ENCODE measurements at regions not wholly inside any gene's neighbourhood (a gene's known extent, or its start where the extent isn't known, plus 50 kb on each side); places are given as distances from the start of the nearest gene placed in this dataset.

DNA sequence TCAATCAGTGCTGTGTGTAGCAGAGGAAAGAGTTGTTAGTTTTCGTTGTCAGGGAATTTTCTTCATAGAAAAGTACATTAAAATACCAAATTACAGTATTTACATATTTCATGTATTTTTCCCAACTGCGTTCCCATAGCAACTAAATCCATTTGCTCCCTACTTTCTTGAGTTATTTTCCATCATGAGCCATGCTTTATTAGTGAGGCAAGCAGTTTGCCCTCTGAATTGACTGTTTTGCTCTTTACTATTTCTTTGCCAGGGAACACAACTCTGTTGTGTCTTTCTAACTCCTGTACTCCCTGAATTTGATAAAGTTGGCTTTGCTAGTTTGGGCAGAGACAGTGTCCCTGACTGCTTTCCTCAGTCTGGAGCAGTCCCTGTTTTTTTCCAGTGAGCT lies 276.2 kb upstream of the SLC30A5 start:
- TF ChIP-seq, protein P1, sequence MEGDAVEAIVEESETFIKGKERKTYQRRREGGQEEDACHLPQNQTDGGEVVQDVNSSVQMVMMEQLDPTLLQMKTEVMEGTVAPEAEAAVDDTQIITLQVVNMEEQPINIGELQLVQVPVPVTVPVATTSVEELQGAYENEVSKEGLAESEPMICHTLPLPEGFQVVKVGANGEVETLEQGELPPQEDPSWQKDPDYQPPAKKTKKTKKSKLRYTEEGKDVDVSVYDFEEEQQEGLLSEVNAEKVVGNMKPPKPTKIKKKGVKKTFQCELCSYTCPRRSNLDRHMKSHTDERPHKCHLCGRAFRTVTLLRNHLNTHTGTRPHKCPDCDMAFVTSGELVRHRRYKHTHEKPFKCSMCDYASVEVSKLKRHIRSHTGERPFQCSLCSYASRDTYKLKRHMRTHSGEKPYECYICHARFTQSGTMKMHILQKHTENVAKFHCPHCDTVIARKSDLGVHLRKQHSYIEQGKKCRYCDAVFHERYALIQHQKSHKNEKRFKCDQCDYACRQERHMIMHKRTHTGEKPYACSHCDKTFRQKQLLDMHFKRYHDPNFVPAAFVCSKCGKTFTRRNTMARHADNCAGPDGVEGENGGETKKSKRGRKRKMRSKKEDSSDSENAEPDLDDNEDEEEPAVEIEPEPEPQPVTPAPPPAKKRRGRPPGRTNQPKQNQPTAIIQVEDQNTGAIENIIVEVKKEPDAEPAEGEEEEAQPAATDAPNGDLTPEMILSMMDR (IDR thresholded peaks at IDR 0.05), result no peak

DNA sequence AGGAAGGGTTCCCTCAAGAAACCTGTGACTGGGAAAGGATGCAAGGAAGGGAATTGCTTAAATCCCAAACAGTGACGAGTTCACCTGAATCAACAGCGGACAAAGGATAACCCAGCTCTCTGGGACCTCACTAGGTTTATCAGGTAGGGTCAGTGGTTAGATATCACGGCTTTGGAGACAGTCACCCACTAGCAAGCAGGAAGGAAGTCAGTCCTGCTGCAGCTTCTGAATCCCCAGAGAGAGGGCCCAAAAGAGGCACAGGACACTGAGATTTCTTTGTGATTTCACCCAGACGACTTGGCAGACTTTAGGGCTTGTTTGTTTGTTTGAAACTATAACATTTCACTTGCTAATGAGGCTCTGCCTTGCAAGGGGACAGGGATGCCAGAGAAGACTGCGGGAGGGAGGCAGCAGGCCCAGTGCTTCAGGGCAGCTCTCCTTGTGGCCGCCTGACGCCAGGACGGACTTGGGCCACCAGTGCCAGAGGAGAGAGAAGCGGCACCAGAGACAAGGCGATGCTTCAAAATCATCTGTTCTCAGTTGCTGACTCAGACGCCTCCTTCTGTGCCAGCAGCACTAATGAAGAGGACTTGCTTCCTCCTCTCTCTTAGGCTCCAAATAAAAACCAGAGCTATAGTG lies 275.6 kb upstream of the SLC30A5 start:
- TF ChIP-seq, protein P1 (IDR thresholded peaks at IDR 0.05), result no peak

DNA sequence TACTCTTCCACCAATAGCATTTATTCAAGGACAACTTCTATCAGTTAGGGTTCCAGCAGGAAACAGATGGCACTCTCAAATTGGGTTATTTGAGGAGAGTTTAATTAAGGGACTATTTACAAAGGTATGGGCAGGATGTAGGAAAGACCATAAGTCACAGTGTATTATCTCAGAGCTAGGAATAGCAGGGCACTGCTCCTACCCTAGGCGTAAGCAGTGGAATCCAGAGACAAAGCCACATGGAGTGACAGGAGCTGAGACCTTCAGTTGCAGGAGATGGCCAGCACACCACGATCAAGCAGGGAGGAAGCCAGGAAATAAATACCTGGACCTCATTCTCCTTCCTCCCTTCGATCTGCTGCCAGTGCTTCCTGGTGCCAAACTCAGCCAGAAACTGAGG lies 274.9 kb upstream of the SLC30A5 start:
- TF ChIP-seq, protein P1 (IDR thresholded peaks at IDR 0.05), result no peak

DNA sequence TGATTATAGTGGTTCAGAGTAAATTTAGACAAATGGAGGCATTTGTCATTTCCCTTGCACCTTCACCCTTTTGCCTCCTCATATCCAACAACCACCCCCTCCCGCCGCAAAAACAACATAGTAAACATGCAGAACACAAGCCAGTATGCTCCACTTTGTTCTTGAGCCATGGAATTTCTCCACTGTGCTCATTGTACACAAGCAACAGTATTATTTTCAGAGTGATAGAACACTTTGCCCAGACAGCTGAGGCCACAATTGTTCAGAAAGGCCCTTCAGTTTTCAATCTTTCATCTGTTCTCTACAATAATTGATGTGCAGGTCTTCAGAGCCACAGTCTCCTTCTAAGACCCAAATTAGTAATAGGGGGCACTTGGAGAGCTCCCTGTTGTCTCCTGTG lies 272.8 kb upstream of the SLC30A5 start:
- TF ChIP-seq, protein P1 (IDR thresholded peaks at IDR 0.05), result no peak

DNA sequence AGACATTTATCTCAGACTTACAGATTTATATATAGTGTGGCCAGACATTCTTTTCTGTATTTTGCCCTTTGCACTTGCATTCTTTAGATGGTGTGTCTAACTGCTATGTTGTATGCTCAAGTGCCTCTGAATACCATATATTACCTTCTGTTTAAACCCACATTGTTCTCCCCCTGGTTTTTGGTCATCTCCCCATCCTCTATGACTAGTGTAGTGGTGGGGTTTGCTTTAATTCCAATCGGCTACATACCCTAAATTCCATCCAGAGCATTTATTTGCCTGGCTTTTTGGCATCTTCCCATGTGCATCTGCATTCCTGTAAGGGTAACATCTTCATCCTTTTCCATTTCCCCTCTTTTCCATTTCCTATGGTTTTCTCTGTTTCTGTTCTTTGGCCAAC lies 271.0 kb upstream of the SLC30A5 start:
- TF ChIP-seq, protein P1 (IDR thresholded peaks at IDR 0.05), result no peak

DNA sequence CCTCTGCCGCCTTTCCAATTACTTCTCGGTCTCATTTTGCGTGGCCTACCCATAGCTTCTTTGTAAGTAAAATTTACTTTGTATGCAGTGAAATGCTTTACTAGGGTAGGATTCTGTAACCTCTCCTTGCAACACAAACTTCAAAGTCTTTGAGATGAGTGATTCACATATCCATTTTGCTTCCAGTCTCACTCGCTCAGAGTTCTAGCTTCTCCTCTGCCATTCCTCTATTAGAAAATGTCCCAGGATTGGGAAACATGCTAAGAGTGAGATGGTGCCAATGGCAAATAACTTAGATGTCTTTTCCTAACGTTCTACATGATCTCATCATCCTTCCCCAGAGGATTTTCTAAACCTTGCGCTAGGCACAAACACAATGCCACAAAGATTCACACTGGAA lies 270.5 kb upstream of the SLC30A5 start:
- TF ChIP-seq, protein P1 (IDR thresholded peaks at IDR 0.05), result no peak

DNA sequence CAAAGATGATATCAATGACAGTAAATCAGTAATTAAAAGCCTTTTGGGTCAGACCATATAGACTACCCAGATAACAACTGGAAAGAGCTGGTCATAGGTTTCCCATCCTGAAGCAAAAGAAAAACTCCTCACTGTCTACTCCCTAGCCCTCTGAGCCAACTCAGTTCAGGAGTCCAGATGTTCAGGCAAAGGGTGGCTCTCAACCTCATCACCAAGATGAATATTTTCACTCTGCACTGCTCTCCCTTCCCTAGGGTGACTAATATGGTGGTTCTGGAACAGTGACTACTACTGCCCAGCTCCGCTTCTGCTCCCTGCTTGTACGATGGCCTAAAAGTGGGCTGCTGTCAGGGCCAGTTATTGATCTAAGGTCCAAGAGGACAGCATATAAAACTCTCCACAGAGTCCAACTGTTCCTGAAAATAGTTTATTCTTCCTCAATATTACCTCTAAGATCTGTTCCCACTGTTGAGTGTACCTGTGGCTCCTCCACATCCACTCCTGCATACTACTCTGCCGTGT lies 263.4 kb upstream of the SLC30A5 start:
- TF ChIP-seq, protein P1 (IDR thresholded peaks at IDR 0.05), result no peak
